ENCODE measurements at regions not wholly inside any gene's neighbourhood (a gene's known extent, or its start where the extent isn't known, plus 50 kb on each side); places are given as distances from the start of the nearest gene placed in this dataset.
"Not testable (repeated sequence)": the region's sequence is repeated elsewhere in the genome, so short reads cannot be mapped to it uniquely, and the experiment has no call there.

- DNase-seq = no peak
Observed at GRCh38 chr6:16902502-16902901, 141.2 kb upstream of the ATXN1 start.

- DNase-seq = no peak
Observed at GRCh38 chr6:16901782-16902181, 140.5 kb upstream of the ATXN1 start.

- DNase-seq = no peak
Observed at GRCh38 chr6:16901306-16901705, 140.0 kb upstream of the ATXN1 start.

- no peak for DNase-seq
Observed at GRCh38 chr6:16898640-16899396, 137.6 kb upstream of the ATXN1 start.

- no peak for DNase-seq
Observed at GRCh38 chr6:16897669-16898068, 136.4 kb upstream of the ATXN1 start.

- DNase-seq = no peak
Observed at GRCh38 chr6:16894301-16894700, 133.0 kb upstream of the ATXN1 start.

- DNase-seq = not testable (repeated sequence)
Observed at GRCh38 chr6:16891110-16891509, 129.8 kb upstream of the ATXN1 start.

GRCh38 chr6:16885411-16886160, 124.3 kb upstream of the ATXN1 start:
- DNase-seq = no peak

GRCh38 chr6:16884526-16884925, 123.3 kb upstream of the ATXN1 start:
- no peak for DNase-seq

GRCh38 chr6:16883414-16883813, 122.2 kb upstream of the ATXN1 start:
- DNase-seq = no peak

GRCh38 chr6:16882230-16882629, 121.0 kb upstream of the ATXN1 start:
- no peak for DNase-seq

GRCh38 chr6:16876852-16877251, 115.6 kb upstream of the ATXN1 start:
- DNase-seq = not testable (repeated sequence)

GRCh38 chr6:16876201-16876600, 114.9 kb upstream of the ATXN1 start:
- no peak for DNase-seq

- DNase-seq = no peak
Observed at GRCh38 chr6:16873698-16874097, 112.4 kb upstream of the ATXN1 start.

GRCh38 chr6:16872543-16873235, 111.4 kb upstream of the ATXN1 start:
- DNase-seq = no peak

GRCh38 chr6:16871047-16871446, 109.8 kb upstream of the ATXN1 start:
- DNase-seq = no peak

GRCh38 chr6:16868968-16869367, 107.7 kb upstream of the ATXN1 start:
- DNase-seq = no peak

GRCh38 chr6:16857969-16858592, 96.8 kb upstream of the ATXN1 start:
- DNase-seq = no peak

- no peak for DNase-seq
Observed at GRCh38 chr6:16855460-16855859, 94.2 kb upstream of the ATXN1 start.

- DNase-seq = no peak
Observed at GRCh38 chr6:16854986-16855385, 93.7 kb upstream of the ATXN1 start.

- DNase-seq = no peak
Observed at GRCh38 chr6:16852671-16853070, 91.4 kb upstream of the ATXN1 start.

GRCh38 chr6:16851758-16852157, 90.5 kb upstream of the ATXN1 start:
- DNase-seq = no peak

- no peak for DNase-seq
Observed at GRCh38 chr6:16851044-16851540, 89.8 kb upstream of the ATXN1 start.

Measured in NCI-H774 (cell line).